ENCODE measurements at regions not wholly inside any gene's neighbourhood (a gene's known extent, or its start where the extent isn't known, plus 50 kb on each side); places are given as distances from the start of the nearest gene placed in this dataset.

- H3K9ac ChIP-seq (ENCODE audit: low read depth in 1 of 2, low read length in 2 of 2): no peak overlapping the region
- no peaks in the 10 kb centered on the region for H3K4me1 ChIP-seq (ENCODE audit: control insufficient read depth in 2 of 2, insufficient read depth in 2 of 2, low read length in 2 of 2)
These were observed 1639.3 kb downstream of the RPA4 start for GRCh38 chrX:98523026-98523425.

GRCh38 chrX:98523521-98523920 lies 1639.8 kb downstream of the RPA4 start:
- Histone ChIP-seq H3K4me1 (ENCODE audit: control insufficient read depth in 2 of 2, insufficient read depth in 2 of 2, low read length in 2 of 2) (no peaks in the 10 kb centered on the region), H3K27ac (ENCODE audit: low read depth in 2 of 2, low read length in 2 of 2) (no peak overlapping the region), H3K36me3 (ENCODE audit: control insufficient read depth in 2 of 2, insufficient read depth in 2 of 2, low read length in 2 of 2) (no peaks in the 10 kb centered on the region), H3K9ac (ENCODE audit: low read depth in 1 of 2, low read length in 2 of 2) (no peak overlapping the region), H3K9me3 (ENCODE audit: control insufficient read depth in 2 of 2, low read length in 2 of 2) (no peaks in the 10 kb centered on the region), H3K4me3 (ENCODE audit: low read length in 2 of 2) (no peak overlapping the region), H3K27me3 (ENCODE audit: control insufficient read depth in 2 of 2, insufficient read depth in 2 of 2, low read length in 2 of 2) (no peaks in the 10 kb centered on the region)

More at GRCh38 chrX:98523026-98523425, 1639.3 kb downstream of the RPA4 start:
- Histone ChIP-seq H3K4me3 (ENCODE audit: low read length in 2 of 2) (no peak overlapping the region), H3K27me3 (ENCODE audit: control insufficient read depth in 2 of 2, insufficient read depth in 2 of 2, low read length in 2 of 2) (no peaks in the 10 kb centered on the region), H3K36me3 (ENCODE audit: control insufficient read depth in 2 of 2, insufficient read depth in 2 of 2, low read length in 2 of 2) (no peaks in the 10 kb centered on the region), H3K9me3 (ENCODE audit: control insufficient read depth in 2 of 2, low read length in 2 of 2) (no peaks in the 10 kb centered on the region), H3K27ac (ENCODE audit: low read depth in 2 of 2, low read length in 2 of 2) (no peak overlapping the region)

GRCh38 chrX:98548519-98548918 lies 1664.8 kb downstream of the RPA4 start:
- H3K27ac ChIP-seq (ENCODE audit: low read depth in 2 of 2, low read length in 2 of 2): no peak overlapping the region
- no peak overlapping the region for H3K9ac ChIP-seq (ENCODE audit: low read depth in 1 of 2, low read length in 2 of 2)
- H3K27me3 ChIP-seq (ENCODE audit: control insufficient read depth in 2 of 2, insufficient read depth in 2 of 2, low read length in 2 of 2): no peaks in the 10 kb centered on the region
- no peaks in the 10 kb centered on the region for H3K36me3 ChIP-seq (ENCODE audit: control insufficient read depth in 2 of 2, insufficient read depth in 2 of 2, low read length in 2 of 2)
- no peaks in the 10 kb centered on the region for H3K9me3 ChIP-seq (ENCODE audit: control insufficient read depth in 2 of 2, low read length in 2 of 2)
- no peak overlapping the region for H3K4me3 ChIP-seq (ENCODE audit: low read length in 2 of 2)
- no peaks in the 10 kb centered on the region for H3K4me1 ChIP-seq (ENCODE audit: control insufficient read depth in 2 of 2, insufficient read depth in 2 of 2, low read length in 2 of 2)

GRCh38 chrX:98568795-98569194 lies 1685.1 kb downstream of the RPA4 start:
- H3K4me3 ChIP-seq (ENCODE audit: low read length in 2 of 2): no peak overlapping the region
- H3K36me3 ChIP-seq (ENCODE audit: control insufficient read depth in 2 of 2, insufficient read depth in 2 of 2, low read length in 2 of 2): no peaks in the 10 kb centered on the region
- H3K27me3 ChIP-seq (ENCODE audit: control insufficient read depth in 2 of 2, insufficient read depth in 2 of 2, low read length in 2 of 2): no peaks in the 10 kb centered on the region
- H3K9me3 ChIP-seq (ENCODE audit: control insufficient read depth in 2 of 2, low read length in 2 of 2): no peaks in the 10 kb centered on the region
- no peaks in the 10 kb centered on the region for H3K4me1 ChIP-seq (ENCODE audit: control insufficient read depth in 2 of 2, insufficient read depth in 2 of 2, low read length in 2 of 2)
- H3K27ac ChIP-seq (ENCODE audit: low read depth in 2 of 2, low read length in 2 of 2): no peak overlapping the region
- H3K9ac ChIP-seq (ENCODE audit: low read depth in 1 of 2, low read length in 2 of 2): no peak overlapping the region

GRCh38 chrX:98605941-98606340 lies 1722.2 kb downstream of the RPA4 start:
- no peaks in the 10 kb centered on the region for H3K36me3 ChIP-seq (ENCODE audit: control insufficient read depth in 2 of 2, insufficient read depth in 2 of 2, low read length in 2 of 2)
- H3K9ac ChIP-seq (ENCODE audit: low read depth in 1 of 2, low read length in 2 of 2): no peak overlapping the region
- no peak overlapping the region for H3K27ac ChIP-seq (ENCODE audit: low read depth in 2 of 2, low read length in 2 of 2)
- H3K27me3 ChIP-seq (ENCODE audit: control insufficient read depth in 2 of 2, insufficient read depth in 2 of 2, low read length in 2 of 2): no peaks in the 10 kb centered on the region
- H3K9me3 ChIP-seq (ENCODE audit: control insufficient read depth in 2 of 2, low read length in 2 of 2): no peaks in the 10 kb centered on the region
- H3K4me1 ChIP-seq (ENCODE audit: control insufficient read depth in 2 of 2, insufficient read depth in 2 of 2, low read length in 2 of 2): no peaks in the 10 kb centered on the region
- no peak overlapping the region for H3K4me3 ChIP-seq (ENCODE audit: low read length in 2 of 2)

GRCh38 chrX:98607739-98608138 lies 1724.0 kb downstream of the RPA4 start:
- H3K27me3 ChIP-seq (ENCODE audit: control insufficient read depth in 2 of 2, insufficient read depth in 2 of 2, low read length in 2 of 2): no peaks in the 10 kb centered on the region
- no peak overlapping the region for H3K4me3 ChIP-seq (ENCODE audit: low read length in 2 of 2)
- H3K9ac ChIP-seq (ENCODE audit: low read depth in 1 of 2, low read length in 2 of 2): no peak overlapping the region
- no peak overlapping the region for H3K27ac ChIP-seq (ENCODE audit: low read depth in 2 of 2, low read length in 2 of 2)
- no peaks in the 10 kb centered on the region for H3K36me3 ChIP-seq (ENCODE audit: control insufficient read depth in 2 of 2, insufficient read depth in 2 of 2, low read length in 2 of 2)
- H3K4me1 ChIP-seq (ENCODE audit: control insufficient read depth in 2 of 2, insufficient read depth in 2 of 2, low read length in 2 of 2): no peaks in the 10 kb centered on the region
- H3K9me3 ChIP-seq (ENCODE audit: control insufficient read depth in 2 of 2, low read length in 2 of 2): no peaks in the 10 kb centered on the region

- Histone ChIP-seq H3K36me3 (ENCODE audit: control insufficient read depth in 2 of 2, insufficient read depth in 2 of 2, low read length in 2 of 2) (no peaks in the 10 kb centered on the region), H3K4me1 (ENCODE audit: control insufficient read depth in 2 of 2, insufficient read depth in 2 of 2, low read length in 2 of 2) (no peaks in the 10 kb centered on the region), H3K27ac (ENCODE audit: low read depth in 2 of 2, low read length in 2 of 2) (no peak overlapping the region), H3K9ac (ENCODE audit: low read depth in 1 of 2, low read length in 2 of 2) (no peak overlapping the region), H3K27me3 (ENCODE audit: control insufficient read depth in 2 of 2, insufficient read depth in 2 of 2, low read length in 2 of 2) (peaks cover 0 to 3% of the 10 kb centered on the region in 2 donors), H3K4me3 (ENCODE audit: low read length in 2 of 2) (no peak overlapping the region), H3K9me3 (ENCODE audit: control insufficient read depth in 2 of 2, low read length in 2 of 2) (no peaks in the 10 kb centered on the region)
These were observed 1743.9 kb downstream of the RPA4 start for GRCh38 chrX:98627645-98628044.

- H3K36me3 ChIP-seq (ENCODE audit: control insufficient read depth in 2 of 2, insufficient read depth in 2 of 2, low read length in 2 of 2): no peaks in the 10 kb centered on the region
- H3K4me1 ChIP-seq (ENCODE audit: control insufficient read depth in 2 of 2, insufficient read depth in 2 of 2, low read length in 2 of 2): no peaks in the 10 kb centered on the region
- H3K9ac ChIP-seq (ENCODE audit: low read depth in 1 of 2, low read length in 2 of 2): no peak overlapping the region
- H3K27me3 ChIP-seq (ENCODE audit: control insufficient read depth in 2 of 2, insufficient read depth in 2 of 2, low read length in 2 of 2): no peaks in the 10 kb centered on the region
- no peak overlapping the region for H3K27ac ChIP-seq (ENCODE audit: low read depth in 2 of 2, low read length in 2 of 2)
- no peak overlapping the region for H3K4me3 ChIP-seq (ENCODE audit: low read length in 2 of 2)
- no peaks in the 10 kb centered on the region for H3K9me3 ChIP-seq (ENCODE audit: control insufficient read depth in 2 of 2, low read length in 2 of 2)
These were observed 1753.7 kb downstream of the RPA4 start for GRCh38 chrX:98637451-98637850.

- no peaks in the 10 kb centered on the region for H3K27me3 ChIP-seq (ENCODE audit: control insufficient read depth in 2 of 2, insufficient read depth in 2 of 2, low read length in 2 of 2)
- no peak overlapping the region for H3K27ac ChIP-seq (ENCODE audit: low read depth in 2 of 2, low read length in 2 of 2)
- H3K36me3 ChIP-seq (ENCODE audit: control insufficient read depth in 2 of 2, insufficient read depth in 2 of 2, low read length in 2 of 2): no peaks in the 10 kb centered on the region
These were observed 1762.6 kb downstream of the RPA4 start for GRCh38 chrX:98646351-98646750.

GRCh38 chrX:98654565-98654964 lies 1755.5 kb downstream of the PCDH19 start:
- H3K4me1 ChIP-seq (ENCODE audit: control insufficient read depth in 2 of 2, insufficient read depth in 2 of 2, low read length in 2 of 2): no peaks in the 10 kb centered on the region
- H3K36me3 ChIP-seq (ENCODE audit: control insufficient read depth in 2 of 2, insufficient read depth in 2 of 2, low read length in 2 of 2): no peaks in the 10 kb centered on the region
- H3K27ac ChIP-seq (ENCODE audit: low read depth in 2 of 2, low read length in 2 of 2): no peak overlapping the region
- no peaks in the 10 kb centered on the region for H3K9me3 ChIP-seq (ENCODE audit: control insufficient read depth in 2 of 2, low read length in 2 of 2)
- H3K4me3 ChIP-seq (ENCODE audit: low read length in 2 of 2): no peak overlapping the region
- H3K27me3 ChIP-seq (ENCODE audit: control insufficient read depth in 2 of 2, insufficient read depth in 2 of 2, low read length in 2 of 2): no peaks in the 10 kb centered on the region
- no peak overlapping the region for H3K9ac ChIP-seq (ENCODE audit: low read depth in 1 of 2, low read length in 2 of 2)

More at GRCh38 chrX:98646351-98646750, 1762.6 kb downstream of the RPA4 start:
- no peaks in the 10 kb centered on the region for H3K9me3 ChIP-seq (ENCODE audit: control insufficient read depth in 2 of 2, low read length in 2 of 2)
- no peaks in the 10 kb centered on the region for H3K4me1 ChIP-seq (ENCODE audit: control insufficient read depth in 2 of 2, insufficient read depth in 2 of 2, low read length in 2 of 2)
- H3K9ac ChIP-seq (ENCODE audit: low read depth in 1 of 2, low read length in 2 of 2): no peak overlapping the region
- no peak overlapping the region for H3K4me3 ChIP-seq (ENCODE audit: low read length in 2 of 2)

Data from mucosa of rectum (tissue), 2 donors.